Osteocyte (in vitro differentiated cells): ENCODE measurements at regions not wholly inside any gene's neighbourhood (a gene's known extent, or its start where the extent isn't known, plus 50 kb on each side); places are given as distances from the start of the nearest gene placed in this dataset.
"Not testable (repeated sequence)": the region's sequence is repeated elsewhere in the genome, so short reads cannot be mapped to it uniquely, and the experiment has no call there.

Experiments
- DNase-seq: peaks from one replicate; pipeline ENCODE4 v3.0.0; 2021; ENCODE audit warnings: mixed read lengths; ENCODE audit not compliant: unreplicated experiment; ENCODE audit errors: extremely low spot score
- H3K27ac Mint-ChIP-seq: one replicate; pipeline ENCODE4 v1.8.0; 2021; ENCODE audit warnings: mild to moderate bottlenecking, mixed read lengths; ENCODE audit not compliant: unreplicated experiment
- H3K27me3 Mint-ChIP-seq: one replicate; pipeline ENCODE4 v1.8.0; 2021; ENCODE audit warnings: mixed read lengths; ENCODE audit not compliant: unreplicated experiment
- H3K36me3 Mint-ChIP-seq: one replicate; pipeline ENCODE4 v1.8.0; 2021; ENCODE audit warnings: mixed read lengths; ENCODE audit not compliant: unreplicated experiment
- H3K4me1 Mint-ChIP-seq: one replicate; pipeline ENCODE4 v1.8.0; 2021; ENCODE audit warnings: mixed read lengths; ENCODE audit not compliant: unreplicated experiment
- H3K4me3 Mint-ChIP-seq: one replicate; pipeline ENCODE4 v1.8.0; 2021; ENCODE audit warnings: mild to moderate bottlenecking, moderate library complexity, mixed read lengths; ENCODE audit not compliant: unreplicated experiment
- H3K9me3 Mint-ChIP-seq: one replicate; pipeline ENCODE4 v1.8.0; 2021; ENCODE audit warnings: mixed read lengths; ENCODE audit not compliant: unreplicated experiment
- TF ChIP-seq, protein P1 (sequence below): fragments of 200-600 bp; sonication (generic); IDR thresholded peaks from 2 replicates; pipeline ENCODE4 v1.5.0; 2021; ENCODE audit warnings: antibody characterized with exemption, mild to moderate bottlenecking, moderate library complexity

DNA sequence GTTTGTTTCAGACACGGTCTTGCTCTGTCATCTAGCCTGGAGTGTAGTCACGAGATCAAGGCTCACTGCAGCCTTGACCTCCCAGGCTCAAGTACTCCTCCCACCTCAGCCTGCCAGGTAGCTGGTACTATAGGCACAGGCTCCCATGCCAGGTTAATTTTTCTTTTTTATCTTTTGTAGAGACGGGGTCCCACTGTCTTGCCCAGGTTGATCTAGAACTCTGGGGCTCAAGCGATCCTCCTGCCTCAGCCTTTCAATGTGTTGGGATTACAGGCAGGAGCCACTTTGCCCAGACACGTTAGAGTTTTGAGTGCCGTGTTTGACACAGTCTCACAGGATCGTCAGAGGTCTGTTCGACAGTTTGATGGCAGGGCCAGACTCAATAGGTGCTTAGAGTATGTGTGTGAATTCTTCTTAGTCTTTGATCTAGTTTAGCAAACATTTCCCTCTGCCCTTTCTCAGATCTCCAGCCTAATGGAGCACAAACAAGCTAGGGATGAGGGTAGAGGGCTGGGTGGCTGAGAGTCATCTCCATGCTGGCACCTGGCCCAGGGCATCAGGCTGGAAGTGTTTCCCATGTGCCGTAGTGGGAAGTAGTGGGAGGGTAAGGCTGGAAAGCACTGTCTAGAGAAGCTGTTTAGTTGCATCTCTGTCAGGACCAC, 66.1 kb upstream of the DLG1 start:
- H3K36me3 Mint-ChIP-seq: peaks cover 5% of the 10 kb centered on the region
- H3K9me3 Mint-ChIP-seq: peaks cover 14% of the 10 kb centered on the region
- no peak overlapping the region for H3K27ac Mint-ChIP-seq
- peaks cover 41% of the 10 kb centered on the region for H3K4me1 Mint-ChIP-seq
- DNase-seq: no peak
- TF ChIP-seq, protein P1, sequence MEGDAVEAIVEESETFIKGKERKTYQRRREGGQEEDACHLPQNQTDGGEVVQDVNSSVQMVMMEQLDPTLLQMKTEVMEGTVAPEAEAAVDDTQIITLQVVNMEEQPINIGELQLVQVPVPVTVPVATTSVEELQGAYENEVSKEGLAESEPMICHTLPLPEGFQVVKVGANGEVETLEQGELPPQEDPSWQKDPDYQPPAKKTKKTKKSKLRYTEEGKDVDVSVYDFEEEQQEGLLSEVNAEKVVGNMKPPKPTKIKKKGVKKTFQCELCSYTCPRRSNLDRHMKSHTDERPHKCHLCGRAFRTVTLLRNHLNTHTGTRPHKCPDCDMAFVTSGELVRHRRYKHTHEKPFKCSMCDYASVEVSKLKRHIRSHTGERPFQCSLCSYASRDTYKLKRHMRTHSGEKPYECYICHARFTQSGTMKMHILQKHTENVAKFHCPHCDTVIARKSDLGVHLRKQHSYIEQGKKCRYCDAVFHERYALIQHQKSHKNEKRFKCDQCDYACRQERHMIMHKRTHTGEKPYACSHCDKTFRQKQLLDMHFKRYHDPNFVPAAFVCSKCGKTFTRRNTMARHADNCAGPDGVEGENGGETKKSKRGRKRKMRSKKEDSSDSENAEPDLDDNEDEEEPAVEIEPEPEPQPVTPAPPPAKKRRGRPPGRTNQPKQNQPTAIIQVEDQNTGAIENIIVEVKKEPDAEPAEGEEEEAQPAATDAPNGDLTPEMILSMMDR: no peak
- H3K27me3 Mint-ChIP-seq: no peaks in the 10 kb centered on the region
- H3K4me3 Mint-ChIP-seq: no peak overlapping the region

DNA sequence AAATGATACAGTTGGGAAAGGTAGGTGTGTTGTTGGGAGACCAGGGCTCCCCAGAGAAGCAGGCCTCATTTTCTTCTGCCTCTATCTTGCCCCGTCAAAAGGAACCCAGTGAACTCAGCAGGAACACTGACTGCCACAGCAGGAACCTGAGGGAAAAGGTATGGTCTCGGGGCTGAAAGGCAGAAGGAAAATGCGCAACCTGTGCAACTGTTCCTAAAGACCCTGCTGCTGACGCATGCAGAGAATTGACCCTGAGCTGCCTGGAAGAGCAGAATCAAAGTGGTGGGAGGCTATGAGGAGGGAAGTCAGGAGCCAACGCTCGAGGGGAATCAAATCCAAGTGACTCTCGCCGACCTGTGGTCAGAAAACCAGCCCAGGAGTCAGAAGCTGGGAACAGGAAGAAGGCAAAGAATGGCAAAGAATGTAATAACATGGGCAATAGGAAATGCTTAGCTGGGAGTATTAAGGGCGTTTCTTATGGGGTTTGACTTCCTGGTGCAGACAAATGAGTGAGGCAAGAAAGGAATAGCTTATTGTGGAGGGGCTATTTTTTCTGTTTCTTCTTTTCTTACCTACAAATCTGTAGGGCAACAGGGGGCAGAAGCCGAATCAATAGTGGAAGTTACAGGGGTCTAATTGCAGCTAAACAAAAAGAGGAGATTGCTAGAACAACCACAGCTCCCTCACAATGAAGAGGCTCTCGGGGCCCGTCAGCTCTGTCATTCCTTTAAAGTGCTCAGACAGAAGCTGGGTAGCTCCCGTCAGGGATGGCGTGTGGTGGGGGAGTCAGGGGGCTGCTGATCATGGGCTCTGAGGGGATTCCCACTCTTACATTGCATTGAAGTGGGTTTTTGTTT, 65.4 kb upstream of the DLG1 start:
- TF ChIP-seq, protein P1: no peak
- H3K27me3 Mint-ChIP-seq: no peaks in the 10 kb centered on the region
- peaks cover 41% of the 10 kb centered on the region for H3K4me1 Mint-ChIP-seq
- no peak overlapping the region for H3K4me3 Mint-ChIP-seq
- H3K9me3 Mint-ChIP-seq: peaks cover 16% of the 10 kb centered on the region
- no peak for DNase-seq
- H3K27ac Mint-ChIP-seq: no peak overlapping the region
- peaks cover 10% of the 10 kb centered on the region for H3K36me3 Mint-ChIP-seq

DNA sequence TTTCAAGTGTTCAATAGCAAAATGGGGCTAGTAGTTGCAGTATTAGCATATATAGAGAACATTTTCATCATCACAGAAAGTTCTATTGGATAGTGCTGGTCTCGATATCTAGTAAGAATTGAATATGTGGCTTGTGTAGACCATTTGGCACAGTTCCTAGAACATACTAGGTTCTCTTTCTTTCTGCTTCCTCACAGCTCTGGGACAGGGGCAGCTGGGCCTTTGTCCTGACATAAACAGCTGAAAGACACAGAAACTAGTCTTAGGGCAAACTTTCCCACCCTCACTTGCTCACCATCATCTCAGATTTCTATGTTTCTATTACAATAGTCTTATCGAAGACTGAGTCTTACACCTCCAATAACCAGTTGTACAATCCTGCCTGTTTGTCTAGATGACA, 63.7 kb upstream of the DLG1 start:
- peaks cover 16% of the 10 kb centered on the region for H3K9me3 Mint-ChIP-seq
- H3K4me3 Mint-ChIP-seq: no peak overlapping the region
- H3K4me1 Mint-ChIP-seq: peaks cover 26% of the 10 kb centered on the region
- no peak for DNase-seq
- H3K36me3 Mint-ChIP-seq: peaks cover 10% of the 10 kb centered on the region
- TF ChIP-seq, protein P1: no peak
- no peak overlapping the region for H3K27ac Mint-ChIP-seq
- H3K27me3 Mint-ChIP-seq: no peaks in the 10 kb centered on the region

DNA sequence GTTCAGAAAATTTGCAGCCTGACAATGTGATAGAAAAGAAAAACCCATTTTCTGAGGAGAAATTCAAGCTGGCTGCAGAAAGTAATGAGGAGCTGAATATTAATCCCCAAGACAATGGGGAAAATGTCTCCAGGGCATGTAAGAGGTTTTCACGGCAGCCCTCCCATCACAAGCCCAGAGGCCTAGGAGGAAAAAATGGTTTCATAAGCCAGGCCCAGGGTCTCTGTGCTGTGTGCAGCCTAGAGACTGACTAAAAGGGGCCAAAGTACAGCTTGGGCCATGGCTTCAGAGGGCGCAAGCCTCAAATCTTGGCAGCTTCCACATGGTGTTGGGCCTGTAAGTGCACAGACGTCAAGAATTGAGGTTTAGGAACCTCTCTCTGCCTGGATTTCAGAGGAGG, 61.7 kb upstream of the DLG1 start:
- not testable (repeated sequence) for H3K27ac Mint-ChIP-seq, DNase-seq, H3K27me3 Mint-ChIP-seq, H3K4me3 Mint-ChIP-seq
- peaks cover 16% of the 10 kb centered on the region for H3K9me3 Mint-ChIP-seq
- H3K4me1 Mint-ChIP-seq: peaks cover 15% of the 10 kb centered on the region
- peaks cover 10% of the 10 kb centered on the region for H3K36me3 Mint-ChIP-seq

DNA sequence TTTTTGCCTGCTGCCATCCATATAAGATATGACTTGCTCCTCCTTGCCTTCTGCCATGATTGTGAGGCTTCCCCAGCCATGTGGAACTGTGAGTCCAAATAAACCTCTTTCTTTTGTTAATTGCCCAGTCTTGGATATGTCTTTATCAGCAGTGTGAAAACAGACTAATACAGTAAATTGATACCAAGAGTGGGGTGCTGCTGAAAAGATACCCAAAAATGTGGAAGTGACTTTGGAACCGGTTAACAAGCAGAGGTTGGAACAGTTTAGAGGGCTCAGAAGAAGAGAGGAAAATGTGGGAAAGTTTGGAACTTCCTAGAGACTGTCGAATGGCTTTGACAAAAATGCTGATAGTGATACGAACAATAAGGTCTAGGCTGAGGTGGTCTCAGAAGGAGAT, 61.1 kb upstream of the DLG1 start:
- H3K4me1 Mint-ChIP-seq: peaks cover 18% of the 10 kb centered on the region
- DNase-seq, H3K4me3 Mint-ChIP-seq, H3K27me3 Mint-ChIP-seq, H3K27ac Mint-ChIP-seq: not testable (repeated sequence)
- peaks cover 10% of the 10 kb centered on the region for H3K36me3 Mint-ChIP-seq
- peaks cover 16% of the 10 kb centered on the region for H3K9me3 Mint-ChIP-seq

DNA sequence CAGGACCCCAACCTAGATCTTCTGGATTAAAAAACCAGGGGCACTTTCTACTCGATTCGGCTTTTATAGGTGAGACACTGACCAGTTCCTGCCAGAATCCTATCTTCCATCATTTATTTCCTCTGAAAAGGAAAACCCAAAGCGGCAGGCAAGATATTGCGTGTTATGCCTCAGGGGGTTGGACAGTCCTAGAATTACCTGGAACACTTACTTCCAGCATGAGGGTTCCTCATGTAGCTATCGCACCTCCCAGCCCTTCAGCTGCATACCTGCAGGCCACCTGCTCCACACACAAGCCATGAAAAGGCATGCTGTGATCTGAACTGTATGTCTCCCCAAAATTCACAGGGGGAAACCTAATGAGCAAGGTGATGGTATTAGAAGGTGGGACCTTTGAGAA, 58.3 kb upstream of the DLG1 start:
- Mint-ChIP-seq H3K27ac (no peak overlapping the region), H3K9me3 (peaks cover 16% of the 10 kb centered on the region), H3K4me3 (no peak overlapping the region), H3K27me3 (no peaks in the 10 kb centered on the region), H3K36me3 (peaks cover 10% of the 10 kb centered on the region), H3K4me1 (peaks cover 22% of the 10 kb centered on the region)
- TF ChIP-seq, protein P1: no peak
- DNase-seq: no peak
